Medulla oblongata (tissue), 1 donor: ENCODE measurements at regions not wholly inside any gene's neighbourhood (a gene's known extent, or its start where the extent isn't known, plus 50 kb on each side); places are given as distances from the start of the nearest gene placed in this dataset.
"Not testable (repeated sequence)": the region's sequence is repeated elsewhere in the genome, so short reads cannot be mapped to it uniquely, and the experiment has no call there.

ENCODE experiments used
- DNase-seq: peaks from one replicate; pipeline ENCODE4 v3.0.0-alpha.2; 2015; ENCODE audit errors: extremely low spot score

DNA sequence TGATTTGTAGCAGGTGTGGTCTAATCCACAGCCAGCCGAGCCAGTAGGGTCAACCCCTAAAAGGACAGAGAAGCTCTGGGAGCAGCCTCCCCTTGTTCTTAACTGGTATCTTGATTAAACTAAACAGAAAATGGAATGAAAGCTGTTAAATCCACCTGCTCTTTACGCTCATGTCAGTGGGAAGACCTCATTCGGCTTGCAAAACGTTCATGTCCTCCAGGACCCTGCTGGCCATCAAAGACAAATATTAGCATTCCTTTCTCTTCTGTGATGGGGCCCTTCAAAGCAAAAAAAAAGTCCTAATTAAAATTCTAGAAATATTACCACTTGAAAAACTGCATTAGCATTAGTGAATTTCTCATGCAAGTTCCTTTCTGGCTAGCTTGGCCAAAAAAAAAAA is 355.0 kb downstream of the ANAPC1 start:
- not testable (repeated sequence) for DNase-seq

- DNase-seq = not testable (repeated sequence)
These were observed 353.6 kb downstream of the ANAPC1 start for GRCh38 chr2:111530239-111530965.

DNA sequence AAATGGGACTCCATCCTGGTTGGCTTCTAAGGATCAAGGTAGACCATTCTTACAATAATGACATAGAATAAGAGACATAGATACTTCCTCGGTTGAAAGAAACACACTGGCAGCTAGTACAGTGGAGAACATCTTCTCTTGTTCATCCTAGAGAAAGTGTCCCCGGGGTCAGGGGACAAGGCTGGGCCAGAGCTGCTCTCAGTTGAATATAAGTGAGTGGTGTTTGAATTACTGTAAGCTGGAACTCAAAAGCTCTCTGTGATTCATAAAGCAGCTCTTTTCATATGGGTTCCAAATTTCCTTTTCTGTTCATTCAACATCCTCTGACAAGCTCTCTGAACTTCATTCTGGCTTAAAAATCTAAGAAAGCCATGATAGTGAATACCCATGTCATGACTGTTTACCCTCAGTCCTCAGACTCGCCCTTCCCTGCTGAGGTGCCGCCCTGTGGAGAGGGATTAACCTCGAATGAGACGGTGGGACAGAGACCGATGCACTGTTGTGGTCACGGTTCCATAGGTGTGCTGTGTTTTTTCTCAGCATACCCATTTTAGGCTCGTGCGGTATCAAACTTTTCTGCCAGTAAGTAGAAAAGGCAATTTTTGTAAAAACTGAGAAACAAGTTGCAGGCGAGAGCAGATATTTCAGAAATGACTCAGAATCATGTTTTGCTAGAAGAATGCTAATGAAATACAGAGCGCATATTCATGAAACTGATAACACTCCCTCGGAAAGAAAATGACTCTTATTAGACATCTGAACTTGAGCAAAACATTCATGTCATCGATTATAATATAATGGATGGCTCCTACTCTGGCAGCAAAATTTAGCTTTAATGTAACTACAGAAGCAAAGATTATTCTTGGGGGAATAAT is 351.1 kb downstream of the ANAPC1 start:
- DNase-seq = not testable (repeated sequence)

DNA sequence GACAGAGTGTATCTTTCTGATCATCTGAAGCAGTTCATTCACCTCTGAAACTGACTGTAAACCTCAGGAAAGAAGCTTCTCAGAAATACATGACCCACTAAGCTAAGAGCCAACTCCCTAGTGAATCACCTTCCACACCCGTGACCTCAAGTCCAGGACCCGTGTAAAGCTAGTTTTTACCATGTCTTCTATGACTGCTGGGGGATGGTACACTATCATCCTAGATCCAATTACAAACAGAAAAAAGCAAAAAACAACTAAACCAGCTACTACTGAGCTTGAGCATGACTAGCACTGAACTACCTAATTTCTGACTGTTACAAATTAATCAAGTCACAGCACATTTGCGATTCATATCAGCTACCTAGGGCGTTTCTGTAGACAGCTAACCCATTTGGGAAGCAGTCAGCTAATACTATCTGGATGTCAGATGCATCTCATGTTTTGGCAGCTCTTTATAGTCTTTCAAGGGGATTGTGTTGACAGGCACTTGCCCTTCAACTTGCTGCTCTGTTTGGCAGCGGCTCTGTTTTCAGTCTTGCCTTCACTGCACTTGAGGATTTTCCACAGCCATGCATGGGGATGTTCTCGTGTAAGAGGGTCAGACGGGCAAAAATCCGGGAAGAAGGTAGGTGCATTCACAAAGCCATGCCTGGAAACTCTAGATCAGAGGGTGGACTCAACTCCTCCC is 350.3 kb downstream of the ANAPC1 start:
- not testable (repeated sequence) for DNase-seq

DNA sequence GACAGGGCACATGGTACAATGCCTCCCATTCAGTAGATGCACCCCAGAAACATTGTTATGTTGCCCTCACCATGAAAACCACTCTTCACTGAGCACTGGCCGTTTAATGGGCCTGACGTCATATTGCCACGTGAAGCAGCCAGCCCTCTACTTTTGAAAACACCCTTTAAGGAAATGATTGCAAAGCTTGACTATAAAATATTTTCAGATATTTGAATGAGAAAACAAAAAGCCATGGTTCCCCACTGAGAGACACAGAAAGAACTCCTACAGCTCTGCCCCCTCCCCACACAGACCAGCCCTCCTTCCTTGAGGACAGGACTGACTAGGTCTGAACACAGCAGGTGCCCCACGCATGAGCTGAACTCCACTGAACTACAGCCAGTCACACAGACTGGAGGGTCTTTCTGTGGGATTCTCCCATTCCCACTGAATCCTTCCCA is 349.1 kb downstream of the ANAPC1 start:
- DNase-seq = peak; percentile 51

- DNase-seq = peak; percentile 3
These were observed 348.6 kb downstream of the ANAPC1 start for GRCh38 chr2:111535404-111535803.

DNA sequence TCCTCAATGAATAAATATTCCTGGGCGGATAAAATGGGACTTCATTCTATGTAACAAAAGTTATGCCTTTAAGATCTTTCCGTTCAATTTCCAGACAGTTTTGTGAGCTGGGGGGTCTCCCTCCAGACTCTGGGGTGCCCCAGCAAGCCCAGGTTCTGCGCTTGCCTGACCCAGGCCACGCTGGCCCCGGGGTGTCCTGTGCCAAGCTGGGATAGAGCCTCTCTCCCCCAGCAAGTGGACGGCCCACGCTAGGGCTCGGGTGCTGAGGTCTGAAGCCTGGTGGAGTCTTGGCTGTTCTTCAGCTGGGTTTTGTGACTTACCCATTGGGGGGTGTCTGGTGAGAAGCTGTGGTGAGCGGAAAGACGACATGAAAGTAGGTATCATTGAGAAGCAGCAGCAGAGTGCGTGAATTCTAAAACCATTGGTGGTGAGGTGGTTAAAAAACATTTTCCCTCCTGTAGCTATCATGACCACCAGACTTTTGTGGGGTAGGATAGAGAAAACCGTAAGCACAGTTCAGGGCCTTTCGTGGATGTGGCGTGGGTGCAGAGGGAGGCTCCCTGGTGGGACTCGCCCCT is 346.8 kb downstream of the ANAPC1 start:
- peak; percentile 1 for DNase-seq

DNA sequence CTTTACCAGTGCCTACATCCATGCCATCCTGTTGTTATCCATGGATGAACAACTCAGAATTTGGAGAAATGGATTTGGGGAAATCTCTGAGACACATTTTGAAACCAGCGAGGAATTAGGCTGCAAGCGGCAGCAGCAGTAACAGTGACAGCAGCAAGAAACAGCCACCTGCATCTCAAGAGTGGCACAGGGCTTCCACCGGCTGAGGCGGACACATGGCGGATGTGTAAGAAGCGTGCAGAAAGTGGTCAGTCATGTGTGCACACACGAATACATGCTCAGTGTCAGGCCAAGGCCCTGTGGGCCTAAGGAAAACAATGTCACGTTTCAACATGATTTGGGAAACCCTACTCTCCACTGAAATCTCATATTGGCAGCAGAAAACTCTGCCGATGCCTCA is 344.0 kb downstream of the ANAPC1 start:
- DNase-seq = not testable (repeated sequence)

DNA sequence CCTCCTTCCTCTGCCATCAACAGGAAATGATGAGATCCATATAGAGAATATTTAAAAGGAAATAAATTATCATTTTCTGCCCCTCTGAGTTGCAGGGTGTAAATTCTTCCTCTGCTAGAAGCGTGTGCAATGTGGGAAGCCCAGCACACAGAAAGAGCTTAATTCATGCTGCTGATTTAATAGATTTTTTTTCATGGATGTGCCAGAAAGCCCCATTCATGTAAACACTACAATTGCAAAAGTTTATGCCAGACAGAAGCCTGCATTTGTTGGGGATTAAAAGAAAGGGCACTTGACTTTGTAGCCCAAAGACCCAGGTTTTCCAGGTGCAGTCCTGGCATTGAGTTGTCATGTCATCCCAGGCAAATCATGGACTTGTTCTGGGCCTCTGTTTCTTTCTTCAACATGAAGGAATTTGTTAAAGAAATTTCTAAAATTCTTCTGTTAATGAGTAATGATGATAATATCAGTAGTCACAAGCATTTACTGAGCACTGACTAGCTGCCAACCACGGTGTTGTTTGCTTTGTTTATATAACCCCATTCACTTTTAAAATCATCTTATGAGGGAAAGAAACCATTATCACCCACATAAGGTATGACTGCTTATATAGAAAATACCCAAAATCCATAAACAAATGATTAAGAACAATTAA is 341.7 kb downstream of the ANAPC1 start:
- DNase-seq = not testable (repeated sequence)

DNA sequence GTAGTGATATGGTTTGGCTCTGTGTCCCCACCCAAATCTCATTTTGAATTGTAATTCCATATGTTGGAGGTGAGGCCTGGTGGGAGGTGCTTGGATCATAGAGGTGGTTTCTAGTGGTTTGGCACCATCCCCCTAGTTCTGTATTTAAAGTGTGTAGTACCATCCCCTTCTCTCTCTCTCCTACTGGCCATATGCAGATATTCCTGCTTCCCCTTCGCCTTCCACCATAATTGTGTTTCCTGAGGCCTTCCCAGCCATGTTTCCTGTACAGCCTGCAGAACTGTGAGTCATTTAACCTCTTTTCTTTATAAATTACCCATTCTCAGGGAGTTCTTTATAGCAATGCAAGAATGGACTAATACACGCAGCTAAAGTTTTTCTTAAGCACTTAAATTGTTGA is 340.0 kb downstream of the ANAPC1 start:
- not testable (repeated sequence) for DNase-seq

DNA sequence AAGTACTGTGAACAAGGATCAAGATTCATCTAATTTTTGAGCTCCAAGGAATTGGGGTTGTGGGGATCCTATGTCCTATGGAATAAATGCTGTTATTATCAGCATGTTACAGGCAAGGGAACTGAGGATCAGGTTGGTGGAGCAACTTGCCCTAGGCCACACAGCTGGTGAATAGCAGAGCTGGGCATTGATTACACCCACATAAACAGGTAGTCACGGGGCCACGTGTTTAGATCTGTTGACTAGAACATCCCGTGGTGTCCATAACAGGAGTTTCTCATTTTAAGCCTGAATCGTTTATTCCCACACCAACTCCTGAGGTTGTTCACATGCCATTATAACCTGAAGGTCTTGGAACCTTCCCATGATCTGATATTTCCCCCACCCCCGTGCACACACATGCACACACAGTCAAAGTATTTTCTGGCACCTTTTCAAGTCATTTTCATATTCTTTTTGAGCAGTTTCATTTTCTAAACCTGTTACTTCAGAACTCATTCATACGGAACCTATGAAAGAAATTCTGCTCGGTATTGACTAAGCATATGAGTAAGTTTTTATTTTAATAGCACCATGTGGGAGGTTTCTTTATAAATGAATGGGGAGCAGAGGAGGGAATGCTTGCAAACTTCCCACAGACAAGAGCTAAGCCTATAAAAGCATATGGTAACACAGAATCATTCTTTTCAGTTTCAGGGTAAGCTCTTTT is 338.1 kb downstream of the ANAPC1 start:
- not testable (repeated sequence) for DNase-seq

DNA sequence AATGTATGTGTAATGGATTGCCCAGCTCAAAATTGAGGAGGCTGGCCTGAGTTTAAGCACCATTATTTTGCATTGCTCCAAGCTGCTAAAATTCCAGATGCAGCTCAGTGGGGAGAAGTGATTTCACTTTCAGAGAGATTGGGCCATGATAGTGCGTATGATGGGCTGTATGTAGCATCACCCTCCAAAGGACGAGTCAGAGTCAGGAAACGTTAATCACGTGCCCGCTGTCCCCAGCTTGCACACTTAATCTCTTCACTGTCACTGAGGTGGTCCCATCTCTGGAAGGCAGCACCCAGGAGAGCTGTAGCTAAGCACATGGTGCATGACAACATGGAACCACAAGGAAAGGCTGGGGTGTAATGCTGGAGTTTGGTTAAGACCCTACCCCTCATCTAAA is 337.4 kb downstream of the ANAPC1 start:
- DNase-seq = not testable (repeated sequence)

DNA sequence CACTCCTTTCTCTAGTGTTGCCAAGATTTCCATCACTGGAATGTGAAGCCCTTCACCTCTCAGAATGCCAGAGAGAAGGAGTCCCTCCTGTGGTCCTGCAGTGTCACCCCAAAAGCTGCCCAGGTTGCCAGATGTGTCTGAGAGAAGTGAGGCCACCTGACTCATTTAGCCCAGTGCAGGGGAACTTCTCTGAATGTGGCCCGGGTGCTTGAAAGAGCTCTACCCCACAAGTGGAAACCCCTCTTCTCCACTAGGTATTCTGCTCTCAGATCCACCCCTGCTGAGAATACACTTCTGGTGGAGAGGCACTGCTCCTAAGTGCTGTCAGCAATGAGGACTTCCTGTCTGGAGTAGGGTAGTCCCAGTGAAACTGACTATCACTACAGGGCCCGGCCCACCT is 334.8 kb downstream of the ANAPC1 start:
- not testable (repeated sequence) for DNase-seq

DNA sequence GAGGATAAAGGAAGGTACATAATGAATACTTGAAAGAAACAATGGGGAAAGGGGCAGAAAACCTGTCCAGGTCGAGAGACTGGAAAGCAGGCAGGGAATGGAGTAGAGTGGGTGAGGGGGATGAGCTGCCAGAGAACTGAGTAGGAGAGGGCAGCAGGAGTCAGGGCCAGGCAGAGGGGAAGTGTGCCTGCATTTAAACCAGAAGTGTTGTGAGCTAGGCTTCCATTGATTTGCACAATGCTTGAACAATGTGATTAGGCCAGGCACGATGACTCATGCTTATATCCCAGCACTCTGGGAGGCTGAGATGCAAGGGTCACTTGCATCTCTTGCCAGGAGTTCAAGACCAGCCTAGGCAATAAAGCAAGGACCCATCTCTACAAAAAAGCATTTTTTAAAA is 332.6 kb downstream of the ANAPC1 start:
- DNase-seq = not testable (repeated sequence)

DNA sequence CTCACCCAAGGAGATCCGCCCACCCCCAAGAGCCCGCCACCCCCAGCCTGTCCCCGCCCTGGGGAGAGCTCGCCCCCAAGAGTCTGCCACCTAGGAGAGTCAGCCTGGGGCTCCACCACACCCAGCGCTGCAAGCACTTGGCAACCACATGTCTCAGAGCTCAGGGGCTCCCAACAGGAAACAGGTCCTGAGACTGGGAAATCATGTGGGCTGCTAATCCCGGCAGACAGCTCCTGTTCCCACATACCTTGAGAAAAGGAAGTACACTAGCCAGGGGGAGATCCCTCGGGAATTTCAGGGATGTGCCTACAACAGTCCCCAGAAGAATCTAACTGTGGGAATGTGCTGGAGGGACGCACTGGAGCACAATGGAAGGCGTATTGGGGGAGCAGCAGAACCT is 331.4 kb downstream of the ANAPC1 start:
- not testable (repeated sequence) for DNase-seq

- DNase-seq = not testable (repeated sequence)
These were observed 324.7 kb downstream of the ANAPC1 start for GRCh38 chr2:111559301-111559700.

DNA sequence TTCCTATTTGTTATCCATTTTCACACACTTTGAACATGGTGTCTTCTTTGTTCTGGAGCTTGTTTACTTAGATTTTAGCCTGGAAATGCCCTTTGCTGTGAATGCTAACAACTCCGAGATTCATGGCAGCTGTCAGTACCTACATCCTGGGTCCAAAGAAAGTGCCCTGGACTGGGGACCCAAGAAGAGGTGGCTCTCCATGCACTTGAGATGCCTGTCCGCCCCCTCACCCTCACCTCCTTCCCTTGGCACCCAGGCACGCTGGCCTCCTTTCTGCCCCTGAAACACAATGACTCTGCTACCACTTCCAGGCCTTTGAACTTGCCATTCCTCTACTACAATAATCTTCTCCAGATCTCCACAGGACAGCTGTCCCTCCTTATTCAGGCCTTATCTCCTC is 324.2 kb downstream of the ANAPC1 start:
- DNase-seq = not testable (repeated sequence)

- DNase-seq = peak; percentile 64
These were observed 317.9 kb downstream of the ANAPC1 start for GRCh38 chr2:111566068-111566467.

DNA sequence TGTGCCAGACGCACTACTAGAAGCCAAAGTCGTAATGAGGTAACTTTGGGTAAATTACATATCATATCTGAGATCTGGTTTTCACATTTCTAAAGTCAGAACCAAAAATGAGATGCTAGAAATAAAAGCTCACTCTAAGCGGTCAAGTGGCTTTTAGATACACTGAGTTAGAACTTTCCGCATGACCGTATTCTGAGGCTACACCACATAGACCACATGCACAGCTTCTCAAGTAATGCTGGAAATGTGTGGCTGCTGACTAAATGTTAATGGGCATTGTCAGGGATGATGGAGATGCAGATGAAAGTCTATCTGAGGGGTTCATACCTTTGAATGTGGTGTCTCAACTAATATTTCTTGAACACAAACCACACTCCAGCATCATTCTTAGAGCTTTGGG is 316.8 kb downstream of the ANAPC1 start:
- not testable (repeated sequence) for DNase-seq

DNA sequence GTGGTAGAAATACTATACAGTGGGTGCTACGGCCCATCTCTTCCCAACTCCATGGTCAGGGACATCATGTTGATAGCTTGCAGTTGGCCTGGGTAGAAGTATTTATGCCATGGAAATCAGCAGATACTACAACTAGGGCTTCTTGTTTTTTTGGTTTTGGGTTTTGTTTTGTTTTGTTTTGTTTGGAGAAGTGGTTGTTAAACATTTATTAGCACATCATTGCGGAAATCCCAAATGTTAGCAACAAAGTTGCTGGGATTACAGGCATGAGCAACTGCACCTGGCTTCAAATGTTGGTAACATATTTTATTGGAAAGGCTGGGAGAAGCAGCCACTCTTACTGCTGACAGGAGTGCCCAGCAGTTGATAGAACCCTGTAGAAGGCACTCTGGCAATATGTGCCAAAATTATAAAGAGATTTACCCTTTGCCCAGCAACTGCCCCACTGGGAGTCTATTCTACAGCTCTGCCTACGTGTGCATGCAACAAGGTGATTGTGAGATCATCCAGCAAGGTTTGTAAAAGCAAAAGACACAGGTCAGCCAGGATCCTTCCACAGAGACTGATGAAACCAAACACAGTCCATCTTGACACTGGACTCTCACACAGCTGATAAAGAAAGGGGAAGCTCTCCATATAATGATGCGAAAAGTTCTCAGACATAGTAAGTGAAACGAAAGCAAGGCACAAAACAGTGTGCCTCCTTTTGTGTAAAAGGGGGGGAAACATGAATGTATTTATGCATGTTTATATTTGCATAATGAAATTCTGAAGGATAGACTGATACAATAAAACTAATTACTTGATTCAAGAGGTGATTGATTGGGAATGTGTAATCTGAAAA is 314.4 kb downstream of the ANAPC1 start:
- DNase-seq = not testable (repeated sequence)
